ENCODE measurements at regions not wholly inside any gene's neighbourhood (a gene's known extent, or its start where the extent isn't known, plus 50 kb on each side); places are given as distances from the start of the nearest gene placed in this dataset.

- no peak for TF ChIP-seq POLR2A (IDR thresholded peaks at IDR 0.05; ENCODE audit: low read depth, low read length)
- TF ChIP-seq BHLHE40 (IDR thresholded peaks at IDR 0.05; ENCODE audit: low read depth, low read length): no peak
- no peak overlapping the region for H3K23ac ChIP-seq (ENCODE audit: low read depth, low read length)
- H2AK9ac ChIP-seq (replicated peaks; ENCODE audit: low read depth, low read length, poor library complexity): no peak overlapping the region
- H3K4ac ChIP-seq (ENCODE audit: low read depth, low read length): no peak overlapping the region
- H3K18ac ChIP-seq (ENCODE audit: low read depth, low read length): no peak overlapping the region
- H3K9ac ChIP-seq (ENCODE audit: low read depth, low read length): no peak overlapping the region
- no peaks in the 10 kb centered on the region for H3K9me3 ChIP-seq (ENCODE audit: control insufficient read depth, insufficient read depth, low read length)
- H3K56ac ChIP-seq (ENCODE audit: extremely low read depth, insufficient read depth, low read length): no peak overlapping the region
- intact Hi-C loops (cut with micrococcal nuclease) (no loop called here), in situ Hi-C loops (cut with MboI; ENCODE audit: low sequenced_read_pairs) (no loop called here), dilution Hi-C loops (cut with HindIII; ENCODE audit: low sequenced_read_pairs, unreplicated experiment) (no loop called here)
- H2BK20ac ChIP-seq (ENCODE audit: low read depth, low read length): no peak overlapping the region
- no peaks in the 10 kb centered on the region for H3K79me1 ChIP-seq (ENCODE audit: low read depth in 1 of 2, low read length in 2 of 2)
- H3K4me3 ChIP-seq (ENCODE audit: insufficient read depth, low read depth, low read length): no peak overlapping the region
- no peak overlapping the region for H4K91ac ChIP-seq (ENCODE audit: insufficient read depth, low read depth, low read length)
- H4K5ac ChIP-seq (ENCODE audit: low read depth, low read length): no peak overlapping the region
- ChIA-PET POLR2A (ENCODE audit: unreplicated experiment) (no interaction called here), CTCF (no interaction called here)
- H3K4me2 ChIP-seq (ENCODE audit: low read depth, low read length): no peak overlapping the region
- DNase-seq (no peak), ATAC-seq (ENCODE audit: low read depth) (no peak)
- no peaks in the 10 kb centered on the region for H3K36me3 ChIP-seq (ENCODE audit: control insufficient read depth, insufficient read depth, low read length)
- WGBS, 2 experiments (ENCODE audit: extremely low coverage in 2 of 2, insufficient read length in 1 of 2): no CpG with 5 or more reads among the region's 1 CpG
- no peaks in the 10 kb centered on the region for H3K9me1 ChIP-seq (ENCODE audit: insufficient read depth, low read length)
- BruUV-seq (replicated peaks): no TSS peak
- H4K20me1 ChIP-seq (ENCODE audit: insufficient read depth, low read length): no peaks in the 10 kb centered on the region
- H2BK5ac ChIP-seq (ENCODE audit: low read depth, low read length, poor library complexity, severe bottlenecking): no peak overlapping the region
- no peak overlapping the region for H3K27ac ChIP-seq (ENCODE audit: insufficient read depth, low read length)
- H2BK120ac ChIP-seq (ENCODE audit: low read depth, low read length): no peak overlapping the region
- H3K14ac ChIP-seq (replicated peaks; ENCODE audit: low read depth, low read length): no peak overlapping the region
- no peak overlapping the region for H4K8ac ChIP-seq (ENCODE audit: low read depth in 2 of 2, low read length in 2 of 2)
- no peak overlapping the region for H2AK5ac ChIP-seq (ENCODE audit: low read depth, low read length)
- H3K27me3 ChIP-seq (ENCODE audit: control insufficient read depth, insufficient read depth, low read length): no peaks in the 10 kb centered on the region; the same call in 1 of the 2 replicates
- H3K4me1 ChIP-seq (ENCODE audit: control insufficient read depth, insufficient read depth, low read length): no peaks in the 10 kb centered on the region
- no peak overlapping the region for H2AFZ ChIP-seq (replicated peaks; ENCODE audit: low read length, poor library complexity)
- no peak overlapping the region for H2BK15ac ChIP-seq (ENCODE audit: low read depth, low read length)
These were observed 118.2 kb downstream of the LEPR start for GRCh38 chr1:65538664-65539063.
